NCI-H345 treated with DMSO at 0.1 percent for 48 hours (cell line): ENCODE measurements at regions not wholly inside any gene's neighbourhood (a gene's known extent, or its start where the extent isn't known, plus 50 kb on each side); places are given as distances from the start of the nearest gene placed in this dataset.

Experiments used
- DNase-seq: peaks from one replicate; lab custom pipeline; 2025; ENCODE audit not compliant: unreplicated experiment; lab: John Stamatoyannopoulos, UW

DNA sequence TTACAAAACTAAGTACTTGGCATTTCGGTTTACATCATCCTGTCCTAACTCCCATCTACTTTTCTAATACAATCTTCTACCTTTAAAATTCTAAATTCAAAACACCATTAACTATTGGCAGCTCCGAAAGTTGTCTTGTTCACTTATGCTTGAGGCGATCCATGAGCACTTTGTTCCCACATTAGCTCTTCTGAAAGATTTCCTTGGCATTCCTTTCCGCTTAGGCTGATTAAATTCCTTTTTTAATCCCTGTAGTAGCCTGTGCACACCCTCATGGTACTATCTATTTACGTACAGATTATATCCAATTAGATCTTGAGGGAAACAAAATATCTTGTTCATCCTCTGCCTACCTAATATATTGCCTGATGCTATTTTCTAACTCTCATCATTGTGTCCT is 480.7 kb downstream of the PRKD1 start:
- no peak for DNase-seq

DNA sequence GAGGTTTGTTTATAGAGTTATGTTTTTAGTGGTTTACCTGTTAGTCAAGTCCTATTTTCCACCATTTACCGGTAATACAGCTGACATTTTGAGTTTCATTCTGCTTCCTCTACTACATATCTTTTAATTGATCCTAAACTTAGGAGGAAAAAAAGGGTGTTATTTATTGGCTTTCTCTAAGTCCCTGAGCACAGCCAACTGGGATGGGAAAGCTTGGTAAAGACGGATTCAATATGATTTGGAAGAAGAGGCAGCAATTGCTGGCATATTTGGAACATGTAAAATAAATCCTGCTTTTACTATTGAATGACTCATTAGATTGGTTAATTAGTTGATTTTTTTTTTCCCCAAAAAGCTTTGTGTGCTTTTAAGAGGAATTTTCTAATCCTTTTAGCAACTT is 475.7 kb downstream of the PRKD1 start:
- no peak for DNase-seq

DNA sequence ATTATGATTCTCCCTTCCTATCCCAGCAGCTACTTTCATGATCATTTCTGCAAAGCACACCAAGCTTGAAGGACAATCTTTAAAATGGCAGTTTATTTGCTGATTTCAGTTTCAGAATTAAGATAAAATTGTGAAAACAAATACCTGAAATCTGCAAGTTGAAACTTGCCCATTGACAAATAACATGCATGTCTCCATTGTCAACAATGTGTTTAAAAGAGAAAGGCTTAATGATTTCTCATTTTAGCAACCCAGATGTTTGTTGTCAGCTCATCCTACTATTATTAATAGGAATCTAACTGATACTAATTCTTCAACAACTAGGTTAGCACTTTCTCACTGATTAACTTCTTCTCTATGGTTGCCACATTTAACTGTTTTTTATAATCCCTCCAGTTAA is 474.6 kb downstream of the PRKD1 start:
- no peak for DNase-seq

DNA sequence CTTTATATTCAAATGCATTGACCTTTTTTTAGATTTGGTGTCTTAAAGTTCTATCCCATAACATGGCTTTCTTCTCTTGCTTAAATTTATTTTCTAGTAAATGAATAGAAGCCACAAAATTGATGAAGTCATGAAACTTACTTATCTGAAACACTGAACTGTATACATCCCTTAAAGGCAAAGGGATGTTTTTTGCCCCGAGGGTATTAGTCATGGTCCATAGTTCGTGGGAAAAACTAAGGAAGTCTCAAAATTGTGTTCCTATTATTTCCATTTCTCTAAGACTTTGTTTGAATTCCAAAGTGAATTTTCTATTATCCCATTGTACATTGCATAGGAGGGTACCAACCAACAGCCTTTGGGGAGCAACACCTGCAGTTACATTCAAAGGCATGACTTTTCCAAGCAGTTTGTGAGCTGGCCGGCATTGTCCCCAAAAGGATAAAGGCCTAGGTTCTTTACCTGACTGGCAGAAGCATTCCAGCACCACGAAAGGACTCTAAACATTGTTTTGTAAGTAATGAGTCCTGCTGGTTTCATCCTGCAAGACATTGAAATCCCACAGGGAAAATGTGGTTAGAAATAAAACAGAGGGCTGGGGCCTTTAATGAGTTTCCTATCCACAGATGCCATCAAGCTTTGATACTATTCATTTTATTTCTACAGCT is 473.5 kb downstream of the PRKD1 start:
- DNase-seq, result no peak

DNA sequence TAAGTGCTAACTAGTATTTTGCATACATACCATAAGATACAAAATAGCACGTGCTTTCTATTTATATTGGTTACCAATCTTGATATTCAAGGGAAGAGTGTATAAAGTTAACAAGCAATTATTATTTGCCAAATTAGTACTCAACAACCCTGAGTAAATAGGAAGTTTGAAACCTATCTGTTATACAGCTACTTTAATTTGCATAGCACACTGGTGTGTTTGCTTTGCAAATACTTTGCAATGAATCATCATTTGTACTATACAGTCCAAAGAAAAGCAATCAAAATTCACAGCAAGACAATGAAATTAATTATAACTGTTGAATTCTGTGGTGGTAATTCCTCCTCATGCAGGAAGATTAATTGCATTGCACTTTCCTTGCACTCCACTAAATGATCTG is 469.1 kb downstream of the PRKD1 start:
- DNase-seq, result no peak

DNA sequence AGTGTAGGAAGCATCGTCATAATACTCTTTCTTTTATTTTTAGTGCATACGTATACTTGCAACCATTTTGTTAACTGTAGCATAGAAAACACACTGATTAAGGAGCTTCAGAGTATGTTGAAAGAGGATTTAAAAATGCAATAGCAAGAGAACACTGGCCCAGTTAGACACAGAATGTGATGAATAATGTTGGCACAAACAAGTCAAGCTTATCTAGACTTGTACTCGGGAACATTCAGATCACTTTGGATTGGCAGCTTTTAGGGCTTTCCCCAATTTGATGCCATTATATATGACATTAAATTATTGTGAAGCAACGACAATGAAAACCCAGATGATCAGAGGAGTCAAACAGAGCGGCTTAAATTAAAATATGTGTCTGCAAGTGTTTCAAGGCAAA is 468.1 kb downstream of the PRKD1 start:
- no peak for DNase-seq

DNA sequence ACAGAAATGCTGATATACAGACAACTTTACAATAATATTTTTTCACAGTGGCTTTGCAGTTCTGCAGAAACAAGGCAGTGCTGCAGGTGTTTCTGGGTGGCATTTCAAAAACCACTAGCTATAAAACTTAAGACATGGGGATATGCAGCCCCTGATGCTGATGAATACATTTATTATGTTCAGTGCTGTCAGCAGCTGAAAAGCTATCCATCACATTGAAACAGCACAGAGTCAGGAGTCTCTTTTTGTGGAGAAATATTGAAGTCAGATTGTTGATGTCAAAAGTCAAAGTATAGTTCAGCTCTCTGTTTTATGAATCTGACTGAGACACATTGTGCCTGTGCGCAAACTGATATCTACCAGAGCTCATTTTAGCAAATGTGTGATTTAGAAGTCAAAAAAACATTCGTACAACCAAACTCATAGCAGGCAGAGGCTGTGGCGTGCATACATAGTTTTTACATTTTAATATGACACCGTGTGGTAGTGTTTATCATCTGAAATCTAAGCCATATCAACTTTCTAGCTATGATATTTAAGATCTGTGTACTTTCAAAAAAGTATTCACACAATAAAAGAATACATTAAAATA is 467.6 kb downstream of the PRKD1 start:
- DNase-seq, result no peak

DNA sequence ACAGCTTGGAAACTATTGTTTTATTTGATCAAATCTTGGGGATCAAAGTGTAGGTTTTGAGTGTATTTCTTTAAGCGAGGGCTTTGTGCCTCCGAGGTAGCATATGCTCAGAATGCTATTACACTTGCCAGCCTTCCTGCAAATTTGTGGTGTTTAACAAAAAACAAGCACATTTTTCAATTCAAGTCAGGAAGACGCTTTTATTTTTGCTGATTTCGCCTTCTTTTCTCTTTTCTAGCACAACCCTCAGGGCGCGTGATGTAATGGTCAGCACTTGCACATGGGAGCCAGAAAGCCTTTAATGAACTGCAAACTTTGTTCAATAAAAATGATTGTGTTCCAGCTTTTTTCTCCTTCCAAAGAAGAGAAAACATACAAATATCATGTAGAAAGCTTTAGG is 466.5 kb downstream of the PRKD1 start:
- DNase-seq, result no peak

DNA sequence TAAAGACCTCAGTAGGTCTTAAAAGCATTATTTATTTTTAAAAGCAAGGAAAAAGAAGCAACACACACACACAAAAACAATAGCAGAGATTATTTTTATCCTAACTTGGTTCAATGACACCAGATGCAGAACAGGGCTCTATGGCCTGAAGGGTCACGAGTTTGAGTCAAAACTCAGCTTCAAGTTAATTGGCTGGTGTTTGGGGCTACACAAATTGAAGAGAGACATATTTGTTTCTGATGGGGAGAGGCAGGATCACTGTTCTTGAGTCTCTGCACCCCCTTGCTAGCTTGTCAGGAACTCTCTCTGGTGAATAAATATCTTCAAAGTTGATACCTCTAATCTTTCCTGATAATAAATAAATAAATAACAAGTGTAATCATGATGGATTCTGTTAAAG is 466.1 kb downstream of the PRKD1 start:
- DNase-seq, result no peak

DNA sequence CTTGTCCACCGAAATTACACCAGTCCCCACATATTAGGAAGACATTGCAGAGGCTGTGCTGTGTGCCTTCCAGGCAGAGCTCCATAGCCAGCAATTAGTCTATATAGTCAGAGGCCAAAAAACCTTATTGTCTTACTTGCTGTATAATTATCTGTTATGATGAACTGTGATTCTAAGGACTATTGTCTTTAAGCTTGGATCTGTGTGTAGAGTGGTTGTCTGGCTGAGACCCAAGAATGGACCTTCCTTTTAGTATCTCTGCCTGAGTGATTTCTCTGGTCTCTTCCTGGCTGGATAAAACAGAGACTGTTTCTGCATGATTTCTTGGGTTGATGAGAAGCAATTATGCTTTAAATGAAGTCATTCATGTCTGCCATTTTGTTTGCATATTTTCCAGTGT is 465.3 kb downstream of the PRKD1 start:
- no peak for DNase-seq

DNA sequence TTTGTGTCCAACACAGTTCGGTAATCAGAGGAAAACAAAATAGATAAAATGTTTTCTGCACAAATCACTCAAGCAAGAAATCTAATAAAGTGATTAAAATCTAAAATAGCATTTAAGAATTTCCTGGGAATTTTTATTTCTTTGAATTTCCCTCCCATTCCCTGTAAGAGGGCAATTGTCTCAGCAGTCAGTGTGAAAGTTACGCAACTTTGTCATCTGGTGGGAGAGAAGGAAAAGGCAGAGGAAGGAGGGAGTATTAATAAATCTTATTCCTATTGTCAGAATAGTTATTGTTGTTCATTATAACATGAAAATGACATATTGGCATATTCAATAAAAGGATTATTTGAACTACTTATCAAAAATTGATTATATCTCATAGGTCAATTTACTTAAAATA is 464.9 kb downstream of the PRKD1 start:
- no peak for DNase-seq

DNA sequence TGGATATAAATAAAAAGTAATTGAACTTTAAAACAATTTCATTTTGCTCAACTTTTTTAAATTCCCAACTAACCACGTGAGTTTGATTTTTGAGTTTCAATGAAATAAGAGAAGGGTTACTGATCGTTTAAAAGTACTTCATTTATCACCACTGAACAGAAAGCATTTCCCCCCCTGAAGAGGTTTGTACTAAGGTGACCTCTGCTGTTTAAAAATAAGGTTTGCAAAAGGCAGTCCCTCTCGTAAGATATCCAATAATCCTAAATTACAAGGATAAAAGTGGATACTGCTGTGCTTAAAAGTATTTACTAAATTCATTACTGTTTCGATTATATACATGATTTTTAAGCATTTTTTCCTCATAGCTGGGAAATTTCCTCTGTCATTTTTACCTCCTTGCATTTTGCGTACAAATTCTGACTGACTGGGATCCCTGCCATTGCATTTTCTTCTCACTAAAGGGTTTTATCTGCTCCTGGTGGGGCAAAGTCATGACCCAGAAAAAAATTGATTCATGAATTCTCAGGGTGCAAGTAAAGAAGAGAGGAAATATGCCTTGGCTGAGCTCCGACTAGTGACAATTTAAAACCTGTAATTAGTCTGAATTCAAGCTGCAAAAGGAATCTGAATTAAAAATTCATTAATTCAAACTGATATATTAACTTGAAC is 463.8 kb downstream of the PRKD1 start:
- DNase-seq, result no peak

DNA sequence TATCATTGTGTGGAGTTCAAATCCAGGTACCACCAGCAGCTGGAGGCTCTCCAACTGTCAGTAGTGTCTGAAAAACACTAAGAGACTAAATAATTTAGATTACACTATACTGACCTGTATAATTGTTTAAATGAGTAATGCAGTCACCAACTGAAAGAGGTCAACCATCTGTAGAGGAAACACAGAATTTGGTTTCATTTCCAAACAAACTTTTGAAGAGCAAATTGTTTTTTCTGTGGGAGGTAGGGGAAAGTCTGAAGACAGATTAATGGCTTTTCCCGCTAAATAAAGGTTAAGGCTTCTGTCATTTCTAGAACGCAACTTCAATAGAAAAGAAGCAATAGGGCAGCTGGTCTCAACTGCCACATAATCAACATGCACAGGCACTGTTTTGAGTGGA is 462.6 kb downstream of the PRKD1 start:
- no peak for DNase-seq

DNA sequence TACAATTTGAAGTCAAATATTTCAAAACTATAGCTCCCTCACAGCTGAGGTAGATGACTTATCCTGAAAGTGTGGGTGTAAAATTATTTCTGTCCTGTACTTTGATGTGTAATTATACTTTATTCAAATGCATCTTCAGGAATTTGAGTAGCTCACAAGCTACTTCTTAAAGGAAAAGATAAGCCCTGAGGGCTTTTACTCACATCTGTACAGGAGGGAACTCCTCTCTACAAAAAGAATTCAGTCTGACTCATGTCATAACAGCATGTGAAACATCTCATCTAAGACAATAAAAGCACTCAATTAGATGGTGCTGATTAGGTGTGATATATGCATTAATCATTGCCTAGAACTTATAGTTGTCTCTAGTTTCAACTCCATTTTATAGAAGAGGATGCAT is 452.0 kb downstream of the PRKD1 start:
- no peak for DNase-seq

DNA sequence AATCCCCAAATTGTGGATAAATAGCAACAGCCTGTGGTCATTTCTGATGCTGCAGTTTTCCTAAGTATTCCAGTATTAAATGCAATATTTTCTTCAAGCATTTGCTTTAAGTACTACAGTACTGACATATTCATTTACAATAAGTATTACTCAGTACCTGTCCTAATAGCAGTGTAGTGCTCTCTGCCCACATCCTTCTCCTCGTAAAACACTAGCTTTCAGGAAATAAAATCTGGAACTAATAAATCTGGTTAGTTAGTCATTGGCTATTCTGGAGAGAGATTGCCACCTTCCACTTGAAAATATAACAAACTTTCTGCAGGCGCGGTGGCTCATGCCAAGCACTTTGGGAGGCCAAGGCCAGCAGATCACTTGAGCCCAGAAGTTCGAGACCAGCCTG is 441.5 kb downstream of the PRKD1 start:
- DNase-seq, result no peak

DNA sequence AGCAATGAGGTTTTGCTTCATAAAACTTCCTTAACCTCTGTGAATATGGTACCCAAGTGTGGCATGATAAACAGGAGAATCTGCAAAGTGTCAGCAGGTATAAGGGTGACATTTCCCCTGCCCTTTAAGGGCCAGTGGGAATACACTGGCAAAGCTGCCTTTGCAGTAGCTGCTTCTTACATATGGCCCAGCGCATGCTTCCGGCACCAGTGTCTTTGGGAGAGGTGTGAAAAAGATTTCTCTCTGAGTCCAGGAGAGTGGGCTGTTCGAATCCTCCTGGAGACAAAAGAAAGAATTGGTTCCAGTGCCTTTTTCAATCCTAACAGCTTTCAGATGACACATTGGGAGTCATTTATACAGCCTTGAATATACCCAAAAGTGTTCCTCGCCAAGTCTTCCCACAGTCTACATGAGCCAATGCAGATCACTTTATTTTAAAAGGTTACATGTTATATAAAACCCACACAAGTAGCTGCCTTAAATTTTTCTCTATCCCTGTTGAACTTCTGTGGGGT is 437.7 kb downstream of the PRKD1 start:
- no peak for DNase-seq

DNA sequence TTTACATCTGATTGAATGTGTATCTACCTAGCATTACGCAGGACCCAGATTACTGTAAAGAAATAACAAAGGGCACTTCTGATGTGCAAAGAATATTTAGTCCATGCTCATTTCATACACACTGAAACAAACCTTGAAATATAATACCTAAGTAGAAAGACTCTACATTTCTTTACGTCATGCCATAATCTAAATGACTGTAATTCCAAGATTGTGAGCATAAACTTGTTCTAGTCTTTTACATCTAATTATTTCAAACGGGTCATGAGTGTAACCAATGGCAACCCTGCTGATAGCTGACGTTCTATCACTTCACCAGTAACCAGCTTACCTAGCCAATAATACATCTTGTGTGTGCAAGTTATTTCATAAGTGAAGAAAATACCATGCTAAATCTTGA is 433.8 kb downstream of the PRKD1 start:
- DNase-seq, result no peak

DNA sequence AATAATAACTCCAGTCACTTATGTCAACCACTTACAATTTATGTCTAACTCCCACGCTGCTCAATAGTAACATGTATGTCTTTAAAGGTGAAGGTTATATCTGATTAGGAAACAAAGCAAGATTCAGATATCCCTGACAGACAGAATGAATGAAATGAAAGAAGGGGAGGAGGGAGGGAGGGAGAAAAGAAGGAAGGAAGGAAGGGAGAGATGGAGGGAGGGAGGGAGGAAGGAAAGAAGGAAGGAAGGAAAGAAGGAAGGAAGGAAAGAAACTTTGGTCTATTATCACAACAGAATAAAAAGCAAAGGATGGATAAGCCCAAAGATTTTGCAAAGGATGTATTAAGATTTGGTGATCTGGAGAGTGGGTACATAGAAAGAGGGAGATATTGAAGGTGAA is 433.3 kb downstream of the PRKD1 start:
- DNase-seq, result no peak

DNA sequence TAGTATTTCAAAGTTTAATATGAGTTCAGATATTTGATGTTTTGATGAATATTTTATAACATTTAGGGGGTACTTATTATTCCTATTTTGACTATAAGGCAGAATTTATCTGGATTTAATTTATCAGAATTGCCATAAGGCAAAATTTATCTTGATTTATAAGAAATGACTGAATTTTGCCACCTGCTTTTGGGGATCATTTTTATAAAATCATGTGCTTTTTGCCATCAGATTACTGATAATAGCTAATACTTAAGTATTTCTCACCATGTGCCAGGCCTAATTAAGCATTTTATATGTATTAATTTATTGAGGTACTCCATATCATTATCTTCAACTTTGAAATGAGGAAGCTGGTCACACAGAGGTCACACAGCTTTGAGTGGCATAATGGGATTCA is 423.7 kb downstream of the PRKD1 start:
- DNase-seq, result no peak

DNA sequence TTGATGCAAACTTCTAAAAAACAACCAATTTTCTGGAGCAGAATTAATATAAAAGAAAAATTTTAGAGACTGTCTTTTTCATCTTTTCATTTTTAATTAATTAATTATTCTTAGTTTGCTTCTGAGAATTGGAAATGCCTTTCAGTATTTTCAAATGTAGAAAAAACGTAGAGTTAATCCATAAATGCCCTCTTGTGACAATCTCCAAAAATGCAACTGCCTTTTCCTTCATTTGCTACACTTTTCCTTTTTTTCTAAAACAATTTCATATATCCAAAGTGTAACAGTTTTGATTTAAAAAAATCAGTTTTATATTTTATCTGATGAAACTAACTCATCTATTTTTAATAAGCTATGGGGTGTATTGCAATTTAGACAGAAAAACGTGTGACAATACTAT is 409.3 kb downstream of the PRKD1 start:
- no peak for DNase-seq

DNA sequence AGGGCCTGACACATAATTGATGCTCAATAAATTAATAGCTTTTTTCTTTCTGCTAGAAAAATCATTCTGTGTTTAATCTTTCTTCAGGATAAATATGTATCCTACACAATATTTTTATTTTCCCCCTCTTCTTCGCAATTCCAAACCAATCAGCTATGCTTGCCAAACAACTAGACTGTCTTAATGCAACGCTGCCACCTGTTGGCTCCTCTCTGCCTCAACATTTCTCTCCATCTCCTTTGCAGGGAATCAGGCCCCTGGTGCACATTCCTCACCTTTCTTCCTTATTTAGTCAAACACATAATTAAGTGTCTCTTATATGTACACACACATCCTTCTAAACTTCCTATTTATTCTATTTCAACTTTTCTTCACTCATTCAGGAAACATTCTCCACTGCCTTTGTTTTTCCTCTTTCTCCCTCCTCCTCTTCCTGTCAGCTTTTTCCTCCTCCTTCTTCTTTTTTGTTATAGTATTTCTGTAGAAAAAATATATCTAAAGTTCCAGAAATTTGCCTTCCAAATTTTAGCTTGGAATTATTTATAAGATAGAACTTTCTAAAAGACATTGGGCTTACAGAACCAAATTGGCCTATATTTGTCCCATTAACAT is 406.0 kb downstream of the PRKD1 start:
- no peak for DNase-seq
